ENCODE measurements at regions not wholly inside any gene's neighbourhood (a gene's known extent, or its start where the extent isn't known, plus 50 kb on each side); places are given as distances from the start of the nearest gene placed in this dataset.

GRCh38 chr7:19305698-19306097, 160.5 kb upstream of the FERD3L start:
- H3K9me3 Mint-ChIP-seq (ENCODE audit: low read depth, unreplicated experiment) = no peaks in the 10 kb centered on the region
- BruUV-seq (replicated peaks) = no TSS peak
- CTCF ChIA-PET = interaction anchor here (0.7 kb wide), 1 partner anchor 53 kb away, joined by 3 read pairs; no protein-coding TSS in a partner anchor
- TF ChIP-seq CTCF (IDR thresholded peaks at IDR 0.05; ENCODE audit: unreplicated experiment) = no peak
- H3K36me3 Mint-ChIP-seq (ENCODE audit: insufficient read depth, unreplicated experiment) = no peaks in the 10 kb centered on the region
- intact Hi-C loops (cut with micrococcal nuclease; ENCODE audit: unreplicated experiment) = no loop called here
- DNase-seq = no peak
- no peaks in the 10 kb centered on the region for H3K4me1 Mint-ChIP-seq (ENCODE audit: low read depth, unreplicated experiment)
- H3K27me3 Mint-ChIP-seq (ENCODE audit: unreplicated experiment) = no peaks in the 10 kb centered on the region
- H3K27ac Mint-ChIP-seq (ENCODE audit: unreplicated experiment) = no peak overlapping the region
- no peak overlapping the region for H3K4me3 Mint-ChIP-seq (ENCODE audit: low read depth, unreplicated experiment)

GRCh38 chr7:19304086-19304485, 158.9 kb upstream of the FERD3L start:
- Mint-ChIP-seq H3K36me3 (ENCODE audit: insufficient read depth, unreplicated experiment) (no peaks in the 10 kb centered on the region), H3K27ac (ENCODE audit: unreplicated experiment) (no peak overlapping the region), H3K4me3 (ENCODE audit: low read depth, unreplicated experiment) (no peak overlapping the region), H3K9me3 (ENCODE audit: low read depth, unreplicated experiment) (no peaks in the 10 kb centered on the region), H3K27me3 (ENCODE audit: unreplicated experiment) (no peaks in the 10 kb centered on the region), H3K4me1 (ENCODE audit: low read depth, unreplicated experiment) (no peaks in the 10 kb centered on the region)
- BruUV-seq (replicated peaks) = no TSS peak
- TF ChIP-seq CTCF (IDR thresholded peaks at IDR 0.05; ENCODE audit: unreplicated experiment) = no peak
- no peak for DNase-seq
- CTCF ChIA-PET = no interaction called here
- intact Hi-C loops (cut with micrococcal nuclease; ENCODE audit: unreplicated experiment) = no loop called here

GRCh38 chr7:19302731-19303130, 157.5 kb upstream of the FERD3L start:
- Mint-ChIP-seq H3K27me3 (ENCODE audit: unreplicated experiment) (no peaks in the 10 kb centered on the region), H3K36me3 (ENCODE audit: insufficient read depth, unreplicated experiment) (no peaks in the 10 kb centered on the region), H3K4me1 (ENCODE audit: low read depth, unreplicated experiment) (no peaks in the 10 kb centered on the region), H3K9me3 (ENCODE audit: low read depth, unreplicated experiment) (no peaks in the 10 kb centered on the region), H3K4me3 (ENCODE audit: low read depth, unreplicated experiment) (no peak overlapping the region), H3K27ac (ENCODE audit: unreplicated experiment) (no peak overlapping the region)
- CTCF ChIA-PET = interaction anchor here (1.4 kb wide), 1 partner anchor 24 kb away, joined by 3 read pairs; no protein-coding TSS in a partner anchor
- no TSS peak for BruUV-seq (replicated peaks)
- no peak for TF ChIP-seq CTCF (IDR thresholded peaks at IDR 0.05; ENCODE audit: unreplicated experiment)
- no peak for DNase-seq
- intact Hi-C loops (cut with micrococcal nuclease; ENCODE audit: unreplicated experiment) = no loop called here

- Mint-ChIP-seq H3K27ac (ENCODE audit: unreplicated experiment) (no peak overlapping the region), H3K9me3 (ENCODE audit: low read depth, unreplicated experiment) (no peaks in the 10 kb centered on the region), H3K4me1 (ENCODE audit: low read depth, unreplicated experiment) (no peaks in the 10 kb centered on the region), H3K36me3 (ENCODE audit: insufficient read depth, unreplicated experiment) (no peaks in the 10 kb centered on the region), H3K27me3 (ENCODE audit: unreplicated experiment) (peaks cover 11% of the 10 kb centered on the region), H3K4me3 (ENCODE audit: low read depth, unreplicated experiment) (no peak overlapping the region)
- no TSS peak for BruUV-seq (replicated peaks)
- intact Hi-C loops (cut with micrococcal nuclease; ENCODE audit: unreplicated experiment) = no loop called here
- DNase-seq = no peak
- CTCF ChIA-PET = no interaction called here
- TF ChIP-seq CTCF (IDR thresholded peaks at IDR 0.05; ENCODE audit: unreplicated experiment) = no peak
Observed at GRCh38 chr7:19296617-19297016, 151.4 kb upstream of the FERD3L start.
